GM23338 (cell line): ENCODE measurements at regions not wholly inside any gene's neighbourhood (a gene's known extent, or its start where the extent isn't known, plus 50 kb on each side); places are given as distances from the start of the nearest gene placed in this dataset.
A peak's percentile ranks its signal among the peaks of the same experiment; 100 is the strongest.

Experiments
- ATAC-seq: fragments of 200-7000 bp; cut with Tn5 transposase; 3 replicates; pipeline ENCODE4 v1.9.1; 2020
- DNase-seq: peaks from one replicate; pipeline ENCODE4 v3.0.0-alpha.2; 2015; ENCODE audit warnings: low spot score
- H2AFZ ChIP-seq: fragments of 200-600 bp; sonication (generic); 2 replicates; pipeline ENCODE4 v1.8.0; 2016; ENCODE audit warnings: antibody characterized with exemption, mild to moderate bottlenecking, moderate library complexity
- H3F3A ChIP-seq: fragments of 200-600 bp; sonication (generic); replicated peaks from 2 replicates; pipeline ENCODE4 v1.8.0; 2017; ENCODE audit warnings: antibody characterized with exemption, mixed run types, low read depth
- H3K27ac ChIP-seq: fragments of 200-600 bp; sonication (generic); 2 replicates; pipeline ENCODE4 v1.6.1; 2016; ENCODE audit warnings: low read depth
- H3K27me3 ChIP-seq: fragments of 200-600 bp; sonication (generic); 2 replicates; pipeline ENCODE4 v1.8.0; 2016; ENCODE audit warnings: mild to moderate bottlenecking, mixed run types, moderate library complexity; ENCODE audit not compliant: insufficient read depth
- H3K36me3 ChIP-seq: fragments of 200-600 bp; sonication (generic); 2 replicates; pipeline ENCODE4 v1.8.0; 2016; ENCODE audit warnings: mild to moderate bottlenecking; ENCODE audit not compliant: insufficient read depth
- H3K4me1 ChIP-seq: fragments of 200-600 bp; sonication (generic); 2 replicates; pipeline ENCODE4 v1.8.0; 2016; ENCODE audit warnings: mild to moderate bottlenecking, moderate library complexity; ENCODE audit not compliant: insufficient read depth
- H3K4me2 ChIP-seq: fragments of 200-600 bp; sonication (generic); 2 replicates; pipeline ENCODE4 v1.7.1; 2017; ENCODE audit warnings: mixed run types
- H3K4me3 ChIP-seq: fragments of 200-600 bp; sonication (generic); 2 replicates; pipeline ENCODE4 v1.6.1; 2016; ENCODE audit warnings: mixed run types
- H3K79me2 ChIP-seq: fragments of 200-600 bp; sonication (generic); replicated peaks from 2 replicates; pipeline ENCODE4 v1.8.0; 2017; ENCODE audit warnings: mild to moderate bottlenecking; ENCODE audit not compliant: insufficient read depth
- H3K9me2 ChIP-seq: fragments of 200-600 bp; sonication (generic); 2 replicates; pipeline ENCODE4 v1.8.0; 2017; ENCODE audit not compliant: insufficient read depth
- H4K20me1 ChIP-seq: fragments of 200-600 bp; sonication (generic); replicated peaks from 2 replicates; pipeline ENCODE4 v1.8.0; 2017; ENCODE audit warnings: mild to moderate bottlenecking; ENCODE audit not compliant: insufficient read depth
- H3K27ac Mint-ChIP-seq: 2 replicates; pipeline ENCODE4 v1.8.0; 2020; ENCODE audit warnings: inconsistent platforms, mild to moderate bottlenecking, moderate library complexity, mixed read lengths
- H3K27me3 Mint-ChIP-seq: 3 replicates; pipeline ENCODE4 v1.8.0; 2022; ENCODE audit warnings: low read depth, mild to moderate bottlenecking, moderate library complexity, mixed read lengths, inconsistent platforms; ENCODE audit not compliant: insufficient read depth, poor library complexity
- H3K36me3 Mint-ChIP-seq: 3 replicates; pipeline ENCODE4 v1.8.0; 2021; ENCODE audit warnings: low read depth, mild to moderate bottlenecking, inconsistent platforms, moderate library complexity, mixed read lengths
- H3K4me1 Mint-ChIP-seq: 3 replicates; pipeline ENCODE4 v1.8.0; 2020; ENCODE audit warnings: mild to moderate bottlenecking, inconsistent platforms, mixed read lengths
- H3K4me3 Mint-ChIP-seq: 3 replicates; pipeline ENCODE4 v1.8.0; 2021; ENCODE audit warnings: moderate library complexity, mild to moderate bottlenecking, inconsistent platforms, mixed read lengths
- H3K9me3 Mint-ChIP-seq: 3 replicates; pipeline ENCODE4 v1.8.0; 2020; ENCODE audit warnings: moderate library complexity, mild to moderate bottlenecking, inconsistent platforms, mixed read lengths
- CREB1 ChIP-seq: fragments of 250-450 bp; sonication (Bioruptor Pico); IDR thresholded peaks from 2 replicates; pipeline ENCODE4 v1.5.0; 2020; ENCODE audit warnings: low read depth, mild to moderate bottlenecking, moderate library complexity
- CTCF ChIP-seq, 2 experiments: fragments of 200-600 bp in 1 of 2; sonication (generic) in 1 of 2; conservative IDR thresholded peaks; 2 replicates each; pipeline versions ENCODE4 v1.5.1 to v1.6.1; 2016 to 2017; ENCODE audit warnings: antibody characterized with exemption in 2 of 2, low read depth in 2 of 2, mild to moderate bottlenecking in 2 of 2, moderate library complexity in 1 of 2
- ETS1 ChIP-seq: IDR thresholded peaks from 2 replicates; pipeline ENCODE4 v1.6.1; 2016; ENCODE audit warnings: antibody characterized with exemption
- EZH2phosphoT487 ChIP-seq: fragments of 200-600 bp; sonication (generic); IDR thresholded peaks from one replicate; pipeline ENCODE4 v1.8.1; 2018; ENCODE audit warnings: antibody characterized with exemption; ENCODE audit not compliant: unreplicated experiment
- JUNB ChIP-seq: IDR thresholded peaks from one replicate; pipeline ENCODE4 v1.6.1; 2016; ENCODE audit warnings: antibody characterized with exemption; ENCODE audit not compliant: unreplicated experiment
- POLR2AphosphoS5 ChIP-seq: IDR thresholded peaks from 2 replicates; pipeline ENCODE4 v1.6.1; 2016; ENCODE audit warnings: antibody characterized with exemption, low read depth
- ZNF462 ChIP-seq: fragments of 250-450 bp; sonication (Bioruptor Pico); IDR thresholded peaks from 2 replicates; pipeline ENCODE4 v1.5.0; 2020; ENCODE audit warnings: mild to moderate bottlenecking, moderate library complexity

- Histone ChIP-seq H3K36me3 (no peaks in the 10 kb centered on the region; the same call in 1 of the 2 replicates), H3K27ac (no peak overlapping the region), H4K20me1 (no peaks in the 10 kb centered on the region), H3K79me2 (no peaks in the 10 kb centered on the region), H2AFZ (peak overlapping the region; percentile 98), H3K4me3 (peak overlapping the region; percentile 26; the same call in 1 of the 2 replicates), H3K4me2 (peak overlapping the region; percentile 70), H3K4me1 (peaks cover 18% of the 10 kb centered on the region), H3F3A (no peaks in the 10 kb centered on the region), H3K27me3 (no peaks in the 10 kb centered on the region), H3K9me2 (0 out of 2 replicates have a peak, but pooled peaks cover 5% of the 10 kb centered on the region)
- Mint-ChIP-seq H3K27ac (no peak overlapping the region), H3K4me1 (peaks cover 20% of the 10 kb centered on the region), H3K9me3 (peaks cover 3% of the 10 kb centered on the region; the same call in 2 of the 3 replicates), H3K4me3 (peak overlapping the region; percentile 1; the same call in 1 of the 3 replicates), H3K36me3 (peaks cover 5% of the 10 kb centered on the region; the same call in 1 of the 3 replicates), H3K27me3 (peaks cover 3% of the 10 kb centered on the region)
- TF ChIP-seq ETS1 = no peak
- peak; percentile 38 for DNase-seq
- ATAC-seq = peak; percentile 72
These were observed 309.1 kb downstream of the MYCN start for GRCh38 chr2:16249246-16250055.

- 0 out of 2 replicates have a peak, but pooled peaks cover 5% of the 10 kb centered on the region for H3K9me2 ChIP-seq
- H3F3A ChIP-seq = no peaks in the 10 kb centered on the region
- no peaks in the 10 kb centered on the region; the same call in 1 of the 2 replicates for H3K36me3 ChIP-seq
- H3K4me2 ChIP-seq = peak overlapping the region; percentile 70
- no peaks in the 10 kb centered on the region for H3K79me2 ChIP-seq
- Mint-ChIP-seq H3K4me3 (no peak overlapping the region), H3K27ac (no peak overlapping the region), H3K36me3 (no peaks in the 10 kb centered on the region), H3K9me3 (no peaks in the 10 kb centered on the region; the same call in 2 of the 3 replicates), H3K4me1 (peaks cover 20% of the 10 kb centered on the region), H3K27me3 (peaks cover 3% of the 10 kb centered on the region)
- DNase-seq (no peak), ATAC-seq (no peak)
- H3K4me3 ChIP-seq = 0 out of 2 replicates have a peak overlapping the region, but pooled peaks have one; percentile 26
- no peak for TF ChIP-seq ZNF462 (CRISPR knock-in tag)
- no peak for TF ChIP-seq EZH2phosphoT487
- no peak for TF ChIP-seq POLR2AphosphoS5
- TF ChIP-seq CTCF (conservative IDR thresholded peaks at IDR 0.05; ENCODE audit: low read depth in 2 of 2) = no peak
- TF ChIP-seq ETS1 = no peak
- no peak for TF ChIP-seq JUNB
- TF ChIP-seq CREB1 (CRISPR knock-in tag) = no peak
- H3K27me3 ChIP-seq = no peaks in the 10 kb centered on the region
- peak overlapping the region; percentile 98 for H2AFZ ChIP-seq
- H3K4me1 ChIP-seq = peaks cover 18% of the 10 kb centered on the region
- no peak overlapping the region for H3K27ac ChIP-seq
- no peaks in the 10 kb centered on the region for H4K20me1 ChIP-seq
These were observed 308.3 kb downstream of the MYCN start for GRCh38 chr2:16248571-16249105.
